Fibroblast of lung (primary cell): ENCODE measurements at regions not wholly inside any gene's neighbourhood (a gene's known extent, or its start where the extent isn't known, plus 50 kb on each side); places are given as distances from the start of the nearest gene placed in this dataset.

Experiments
- DNase-seq, 2 donors: peaks; one replicate each; pipeline versions ENCODE4 v3.0.0 to v3.0.0-alpha.2; 2010; ENCODE audit warnings: low read depth in 2 of 2
- H2AFZ ChIP-seq: 2 replicates; pipeline ENCODE4 v1.5.1; 2012; ENCODE audit warnings: low read length, control low read depth, inconsistent platforms
- H3K27ac ChIP-seq: 2 replicates; pipeline ENCODE4 v1.5.1; 2011; ENCODE audit warnings: low read length, control low read depth; ENCODE audit not compliant: insufficient read depth
- H3K27me3 ChIP-seq: 2 replicates; pipeline ENCODE4 v1.5.1; 2011; ENCODE audit warnings: mild to moderate bottlenecking, low read length; ENCODE audit not compliant: control insufficient read depth, insufficient read depth
- H3K36me3 ChIP-seq: 2 replicates; pipeline ENCODE4 v1.5.1; 2011; ENCODE audit warnings: low read length; ENCODE audit not compliant: control insufficient read depth, insufficient read depth
- H3K4me1 ChIP-seq: 2 replicates; pipeline ENCODE4 v1.5.1; 2011; ENCODE audit warnings: low read length; ENCODE audit not compliant: control insufficient read depth, insufficient read depth; ENCODE audit errors: extremely low read depth
- H3K4me2 ChIP-seq: 2 replicates; pipeline ENCODE4 v1.5.1; 2011; ENCODE audit warnings: low read length, control low read depth; ENCODE audit not compliant: insufficient read depth; ENCODE audit errors: extremely low read depth
- H3K4me3 ChIP-seq, 4 experiments: fragments of 200-600 bp in 1 of 4; sonication (generic) in 1 of 4; replicated peaks in 1 of 4; 2 replicates each; pipeline ENCODE4 v1.5.1; 2011 to 2016; ENCODE audit warnings: low read length in 4 of 4, low read depth in 3 of 4, mild to moderate bottlenecking in 3 of 4, control low read depth in 2 of 4, inconsistent platforms in 1 of 4, mixed read lengths in 1 of 4; ENCODE audit not compliant: insufficient read depth in 1 of 4; ENCODE audit errors: control extremely low read depth in 1 of 4
- H3K79me2 ChIP-seq: 2 replicates; pipeline ENCODE4 v1.5.1; 2012; ENCODE audit warnings: mild to moderate bottlenecking, low read length, inconsistent platforms; ENCODE audit not compliant: control insufficient read depth, insufficient read depth
- H3K9ac ChIP-seq: 2 replicates; pipeline ENCODE4 v1.5.1; 2011; ENCODE audit warnings: mild to moderate bottlenecking, low read length, control low read depth; ENCODE audit not compliant: insufficient read depth
- H3K9me3 ChIP-seq: 2 replicates; pipeline ENCODE4 v1.5.1; 2012; ENCODE audit warnings: low read depth, low read length; ENCODE audit not compliant: control insufficient read depth, insufficient read depth
- H4K20me1 ChIP-seq: 2 replicates; pipeline ENCODE4 v1.5.1; 2011; ENCODE audit warnings: low read length; ENCODE audit not compliant: control insufficient read depth, insufficient read depth; ENCODE audit errors: extremely low read depth
- EZH2 ChIP-seq: IDR thresholded peaks from 2 replicates; pipeline ENCODE4 v1.5.1; 2012; ENCODE audit warnings: low read length, control low read depth, mild to moderate bottlenecking; ENCODE audit errors: missing control alignments
- TF ChIP-seq, protein P1 (sequence below), 2 donors: IDR thresholded peaks in 1 of 2; conservative IDR thresholded peaks in 1 of 2; 1 replicate in 1 of 2; 2 replicates in 1 of 2; pipeline ENCODE4 v1.5.1; 2011 to 2012; ENCODE audit warnings: low read length in 2 of 2, control low read depth in 1 of 2, inconsistent platforms in 1 of 2, low read depth in 1 of 2, mild to moderate bottlenecking in 1 of 2

GRCh38 chr1:59154401-59154800 lies 142.5 kb upstream of the FGGY start:
- DNase-seq, result peak in 1 of 2 donors; percentile 59
- Histone ChIP-seq H3K27ac (no peak overlapping the region), H3K4me3 (no peak overlapping the region), H3K9me3 (no peaks in the 10 kb centered on the region), H3K36me3 (no peaks in the 10 kb centered on the region), H3K4me1 (peaks cover 17% of the 10 kb centered on the region), H3K9ac (no peak overlapping the region), H4K20me1 (no peaks in the 10 kb centered on the region), H3K4me2 (no peak overlapping the region), H3K79me2 (no peaks in the 10 kb centered on the region), H2AFZ (no peak overlapping the region), H3K27me3 (no peaks in the 10 kb centered on the region)
- no peak for TF ChIP-seq EZH2
- TF ChIP-seq, protein P1, sequence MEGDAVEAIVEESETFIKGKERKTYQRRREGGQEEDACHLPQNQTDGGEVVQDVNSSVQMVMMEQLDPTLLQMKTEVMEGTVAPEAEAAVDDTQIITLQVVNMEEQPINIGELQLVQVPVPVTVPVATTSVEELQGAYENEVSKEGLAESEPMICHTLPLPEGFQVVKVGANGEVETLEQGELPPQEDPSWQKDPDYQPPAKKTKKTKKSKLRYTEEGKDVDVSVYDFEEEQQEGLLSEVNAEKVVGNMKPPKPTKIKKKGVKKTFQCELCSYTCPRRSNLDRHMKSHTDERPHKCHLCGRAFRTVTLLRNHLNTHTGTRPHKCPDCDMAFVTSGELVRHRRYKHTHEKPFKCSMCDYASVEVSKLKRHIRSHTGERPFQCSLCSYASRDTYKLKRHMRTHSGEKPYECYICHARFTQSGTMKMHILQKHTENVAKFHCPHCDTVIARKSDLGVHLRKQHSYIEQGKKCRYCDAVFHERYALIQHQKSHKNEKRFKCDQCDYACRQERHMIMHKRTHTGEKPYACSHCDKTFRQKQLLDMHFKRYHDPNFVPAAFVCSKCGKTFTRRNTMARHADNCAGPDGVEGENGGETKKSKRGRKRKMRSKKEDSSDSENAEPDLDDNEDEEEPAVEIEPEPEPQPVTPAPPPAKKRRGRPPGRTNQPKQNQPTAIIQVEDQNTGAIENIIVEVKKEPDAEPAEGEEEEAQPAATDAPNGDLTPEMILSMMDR (conservative IDR thresholded peaks at IDR 0.05 in 1 of 2, IDR thresholded peaks at IDR 0.05 in 1 of 2; ENCODE audit: low read depth in 1 of 2, low read length in 2 of 2), result no peak

DNA sequence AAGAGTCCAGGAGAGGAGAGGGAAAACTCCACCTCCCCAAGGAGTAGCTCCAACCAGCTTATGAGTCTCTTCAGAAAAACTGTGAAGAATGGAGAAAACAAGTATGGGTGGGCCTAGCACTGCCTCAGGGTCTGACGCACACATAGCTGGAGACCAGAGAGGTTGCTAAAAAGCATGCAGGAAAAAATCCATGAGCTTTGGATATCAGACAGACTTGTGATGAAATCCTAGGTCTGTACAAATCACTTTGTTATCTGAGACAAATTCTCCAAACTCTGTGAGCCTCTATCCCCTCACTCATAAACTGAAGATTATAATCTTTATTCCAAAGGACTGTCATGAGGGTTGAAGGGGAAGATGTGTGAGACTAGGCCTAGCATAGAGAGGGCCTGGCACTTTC lies 141.5 kb upstream of the FGGY start:
- Histone ChIP-seq H3K4me2 (no peak overlapping the region), H4K20me1 (no peaks in the 10 kb centered on the region), H3K27me3 (no peaks in the 10 kb centered on the region), H3K36me3 (no peaks in the 10 kb centered on the region), H3K27ac (no peak overlapping the region), H3K9me3 (no peaks in the 10 kb centered on the region), H3K4me3 (no peak overlapping the region), H3K9ac (no peak overlapping the region), H2AFZ (no peak overlapping the region), H3K4me1 (peaks cover 15% of the 10 kb centered on the region), H3K79me2 (no peaks in the 10 kb centered on the region)
- TF ChIP-seq, protein P1 (conservative IDR thresholded peaks at IDR 0.05 in 1 of 2, IDR thresholded peaks at IDR 0.05 in 1 of 2; ENCODE audit: low read depth in 1 of 2, low read length in 2 of 2), result no peak
- no peak for TF ChIP-seq EZH2
- DNase-seq, result no peak

DNA sequence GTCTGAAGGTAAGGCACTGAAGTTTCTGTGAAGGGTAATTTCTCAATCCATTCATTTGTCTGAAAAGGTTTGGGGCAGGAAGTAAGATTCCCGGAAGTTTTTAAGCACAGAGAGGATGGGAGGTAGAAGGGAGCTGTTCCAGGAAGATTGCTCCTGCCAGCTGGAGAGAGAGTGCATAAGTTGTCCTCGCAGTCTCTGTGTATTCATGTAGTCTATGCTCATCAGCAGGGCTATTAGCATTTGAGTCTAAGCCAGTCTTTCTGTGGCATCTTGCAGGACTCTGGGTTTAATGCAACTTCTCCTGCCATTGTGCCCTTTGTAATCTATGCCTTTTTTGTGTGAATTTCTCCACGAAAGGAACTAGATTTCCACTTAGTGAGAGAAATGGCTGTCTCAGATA lies 140.8 kb upstream of the FGGY start:
- H3K4me3 ChIP-seq, result no peak overlapping the region
- no peaks in the 10 kb centered on the region for H4K20me1 ChIP-seq
- peak overlapping the region; percentile 47 for H2AFZ ChIP-seq
- no peaks in the 10 kb centered on the region for H3K36me3 ChIP-seq
- H3K9me3 ChIP-seq, result no peaks in the 10 kb centered on the region
- no peak overlapping the region for H3K27ac ChIP-seq
- peaks cover 11% of the 10 kb centered on the region for H3K4me1 ChIP-seq
- H3K4me2 ChIP-seq, result no peak overlapping the region
- H3K79me2 ChIP-seq, result no peaks in the 10 kb centered on the region
- peak in 1 of 2 donors; percentile 43 for DNase-seq
- no peaks in the 10 kb centered on the region for H3K27me3 ChIP-seq
- no peak overlapping the region for H3K9ac ChIP-seq
- TF ChIP-seq, protein P1 (conservative IDR thresholded peaks at IDR 0.05 in 1 of 2, IDR thresholded peaks at IDR 0.05 in 1 of 2; ENCODE audit: low read depth in 1 of 2, low read length in 2 of 2), result no peak
- TF ChIP-seq EZH2, result no peak
